ENCODE measurements at regions not wholly inside any gene's neighbourhood (a gene's known extent, or its start where the extent isn't known, plus 50 kb on each side); places are given as distances from the start of the nearest gene placed in this dataset.

GRCh38 chr3:94734206-94734605 lies 671.3 kb downstream of the NSUN3 start:
- Histone ChIP-seq H3K9me3 (ENCODE audit: control insufficient read depth, low read depth, low read length) (no peaks in the 10 kb centered on the region), H3K4me1 (ENCODE audit: control insufficient read depth, insufficient read depth, low read length) (no peaks in the 10 kb centered on the region), H3K4me3 (ENCODE audit: low read length) (no peak overlapping the region), H3K36me3 (ENCODE audit: control insufficient read depth, insufficient read depth, low read length) (no peaks in the 10 kb centered on the region), H3K27me3 (ENCODE audit: control insufficient read depth, insufficient read depth, low read length) (no peaks in the 10 kb centered on the region), H3K27ac (ENCODE audit: low read length) (no peak overlapping the region)
- 83% methylated on average over 1 of the region's 2 CpGs for WGBS (ENCODE audit: insufficient coverage, low lambda C conversion rate)
- no peak for DNase-seq

GRCh38 chr3:94735354-94735753 lies 672.5 kb downstream of the NSUN3 start:
- H3K4me3 ChIP-seq (ENCODE audit: low read length) = no peak overlapping the region
- no peaks in the 10 kb centered on the region for H3K4me1 ChIP-seq (ENCODE audit: control insufficient read depth, insufficient read depth, low read length)
- no peaks in the 10 kb centered on the region for H3K36me3 ChIP-seq (ENCODE audit: control insufficient read depth, insufficient read depth, low read length)
- H3K27ac ChIP-seq (ENCODE audit: low read length) = no peak overlapping the region
- H3K9me3 ChIP-seq (ENCODE audit: control insufficient read depth, low read depth, low read length) = no peaks in the 10 kb centered on the region
- no peaks in the 10 kb centered on the region for H3K27me3 ChIP-seq (ENCODE audit: control insufficient read depth, insufficient read depth, low read length)
- no peak for DNase-seq
- 94% methylated on average over 1 of the region's 2 CpGs for WGBS (ENCODE audit: insufficient coverage, low lambda C conversion rate)

- WGBS (ENCODE audit: insufficient coverage, low lambda C conversion rate) = no CpG with 5 or more reads among the region's 2 CpGs
- Histone ChIP-seq H3K27ac (ENCODE audit: low read length) (no peak overlapping the region), H3K36me3 (ENCODE audit: control insufficient read depth, insufficient read depth, low read length) (no peaks in the 10 kb centered on the region), H3K27me3 (ENCODE audit: control insufficient read depth, insufficient read depth, low read length) (no peaks in the 10 kb centered on the region), H3K9me3 (ENCODE audit: control insufficient read depth, low read depth, low read length) (no peaks in the 10 kb centered on the region), H3K4me3 (ENCODE audit: low read length) (no peak overlapping the region), H3K4me1 (ENCODE audit: control insufficient read depth, insufficient read depth, low read length) (no peaks in the 10 kb centered on the region)
- DNase-seq = no peak
Measured at GRCh38 chr3:94737116-94737515, 674.3 kb downstream of the NSUN3 start.

- Histone ChIP-seq H3K36me3 (ENCODE audit: control insufficient read depth, insufficient read depth, low read length) (no peaks in the 10 kb centered on the region), H3K27ac (ENCODE audit: low read length) (no peak overlapping the region), H3K4me3 (ENCODE audit: low read length) (no peak overlapping the region), H3K27me3 (ENCODE audit: control insufficient read depth, insufficient read depth, low read length) (no peaks in the 10 kb centered on the region), H3K9me3 (ENCODE audit: control insufficient read depth, low read depth, low read length) (no peaks in the 10 kb centered on the region), H3K4me1 (ENCODE audit: control insufficient read depth, insufficient read depth, low read length) (no peaks in the 10 kb centered on the region)
- DNase-seq = no peak
- WGBS (ENCODE audit: insufficient coverage, low lambda C conversion rate) = 88% methylated on average over 2 of the region's 3 CpGs
Measured at GRCh38 chr3:94739420-94739819, 676.6 kb downstream of the NSUN3 start.

- no peaks in the 10 kb centered on the region for H3K9me3 ChIP-seq (ENCODE audit: control insufficient read depth, low read depth, low read length)
- H3K36me3 ChIP-seq (ENCODE audit: control insufficient read depth, insufficient read depth, low read length) = no peaks in the 10 kb centered on the region
- 30% methylated on average over 3 of the region's 5 CpGs for WGBS (ENCODE audit: insufficient coverage, low lambda C conversion rate)
- H3K4me1 ChIP-seq (ENCODE audit: control insufficient read depth, insufficient read depth, low read length) = no peaks in the 10 kb centered on the region
- no peak overlapping the region for H3K4me3 ChIP-seq (ENCODE audit: low read length)
- DNase-seq = peak; percentile 2 to 3
- no peak overlapping the region for H3K27ac ChIP-seq (ENCODE audit: low read length)
- H3K27me3 ChIP-seq (ENCODE audit: control insufficient read depth, insufficient read depth, low read length) = no peaks in the 10 kb centered on the region
Measured at GRCh38 chr3:94758751-94759150, 695.9 kb downstream of the NSUN3 start.

- H3K27me3 ChIP-seq (ENCODE audit: control insufficient read depth, insufficient read depth, low read length) = no peaks in the 10 kb centered on the region
- WGBS (ENCODE audit: insufficient coverage, low lambda C conversion rate) = 50% methylated on average over 1 of the region's 1 CpG
- no peaks in the 10 kb centered on the region for H3K36me3 ChIP-seq (ENCODE audit: control insufficient read depth, insufficient read depth, low read length)
- H3K4me3 ChIP-seq (ENCODE audit: low read length) = no peak overlapping the region
- H3K27ac ChIP-seq (ENCODE audit: low read length) = no peak overlapping the region
- DNase-seq = no peak
- H3K9me3 ChIP-seq (ENCODE audit: control insufficient read depth, low read depth, low read length) = no peaks in the 10 kb centered on the region
- no peaks in the 10 kb centered on the region for H3K4me1 ChIP-seq (ENCODE audit: control insufficient read depth, insufficient read depth, low read length)
Measured at GRCh38 chr3:94772402-94772801, 709.5 kb downstream of the NSUN3 start.

- DNase-seq = no peak
- no peak overlapping the region for H3K27ac ChIP-seq (ENCODE audit: low read length)
- H3K9me3 ChIP-seq (ENCODE audit: control insufficient read depth, low read depth, low read length) = no peaks in the 10 kb centered on the region
- no peaks in the 10 kb centered on the region for H3K4me1 ChIP-seq (ENCODE audit: control insufficient read depth, insufficient read depth, low read length)
- no peaks in the 10 kb centered on the region for H3K27me3 ChIP-seq (ENCODE audit: control insufficient read depth, insufficient read depth, low read length)
- H3K4me3 ChIP-seq (ENCODE audit: low read length) = no peak overlapping the region
- WGBS (ENCODE audit: insufficient coverage, low lambda C conversion rate) = 100% methylated on average over 1 of the region's 2 CpGs
- H3K36me3 ChIP-seq (ENCODE audit: control insufficient read depth, insufficient read depth, low read length) = no peaks in the 10 kb centered on the region
Measured at GRCh38 chr3:94775746-94776145, 712.9 kb downstream of the NSUN3 start.

GRCh38 chr3:94776401-94776915 lies 713.6 kb downstream of the NSUN3 start:
- Histone ChIP-seq H3K36me3 (ENCODE audit: control insufficient read depth, insufficient read depth, low read length) (no peaks in the 10 kb centered on the region), H3K4me3 (ENCODE audit: low read length) (no peak overlapping the region), H3K27me3 (ENCODE audit: control insufficient read depth, insufficient read depth, low read length) (no peaks in the 10 kb centered on the region), H3K27ac (ENCODE audit: low read length) (no peak overlapping the region), H3K9me3 (ENCODE audit: control insufficient read depth, low read depth, low read length) (no peaks in the 10 kb centered on the region), H3K4me1 (ENCODE audit: control insufficient read depth, insufficient read depth, low read length) (no peaks in the 10 kb centered on the region)
- no CpG with 5 or more reads among the region's 3 CpGs for WGBS (ENCODE audit: insufficient coverage, low lambda C conversion rate)
- no peak for DNase-seq

GRCh38 chr3:94778289-94778688 lies 715.4 kb downstream of the NSUN3 start:
- Histone ChIP-seq H3K36me3 (ENCODE audit: control insufficient read depth, insufficient read depth, low read length) (no peaks in the 10 kb centered on the region), H3K4me3 (ENCODE audit: low read length) (no peak overlapping the region), H3K27me3 (ENCODE audit: control insufficient read depth, insufficient read depth, low read length) (no peaks in the 10 kb centered on the region), H3K27ac (ENCODE audit: low read length) (no peak overlapping the region), H3K9me3 (ENCODE audit: control insufficient read depth, low read depth, low read length) (no peaks in the 10 kb centered on the region), H3K4me1 (ENCODE audit: control insufficient read depth, insufficient read depth, low read length) (no peaks in the 10 kb centered on the region)
- 100% methylated on average over 1 of the region's 1 CpG for WGBS (ENCODE audit: insufficient coverage, low lambda C conversion rate)
- DNase-seq = no peak

- Histone ChIP-seq H3K27ac (ENCODE audit: low read length) (no peak overlapping the region), H3K4me3 (ENCODE audit: low read length) (no peak overlapping the region), H3K36me3 (ENCODE audit: control insufficient read depth, insufficient read depth, low read length) (no peaks in the 10 kb centered on the region), H3K9me3 (ENCODE audit: control insufficient read depth, low read depth, low read length) (no peaks in the 10 kb centered on the region), H3K27me3 (ENCODE audit: control insufficient read depth, insufficient read depth, low read length) (no peaks in the 10 kb centered on the region), H3K4me1 (ENCODE audit: control insufficient read depth, insufficient read depth, low read length) (no peaks in the 10 kb centered on the region)
- no peak for DNase-seq
- 70% methylated on average over 2 of the region's 4 CpGs for WGBS (ENCODE audit: insufficient coverage, low lambda C conversion rate)
Measured at GRCh38 chr3:94778814-94779494, 716.1 kb downstream of the NSUN3 start.

- no peak for DNase-seq
- Histone ChIP-seq H3K9me3 (ENCODE audit: control insufficient read depth, low read depth, low read length) (no peaks in the 10 kb centered on the region), H3K36me3 (ENCODE audit: control insufficient read depth, insufficient read depth, low read length) (no peaks in the 10 kb centered on the region), H3K4me3 (ENCODE audit: low read length) (no peak overlapping the region), H3K4me1 (ENCODE audit: control insufficient read depth, insufficient read depth, low read length) (no peaks in the 10 kb centered on the region), H3K27me3 (ENCODE audit: control insufficient read depth, insufficient read depth, low read length) (no peaks in the 10 kb centered on the region), H3K27ac (ENCODE audit: low read length) (no peak overlapping the region)
- no CpG with 5 or more reads among the region's 1 CpG for WGBS (ENCODE audit: insufficient coverage, low lambda C conversion rate)
Measured at GRCh38 chr3:94779699-94780098, 716.8 kb downstream of the NSUN3 start.
